Mesothelial cell of epicardium (in vitro differentiated cells): ENCODE measurements at regions not wholly inside any gene's neighbourhood (a gene's known extent, or its start where the extent isn't known, plus 50 kb on each side); places are given as distances from the start of the nearest gene placed in this dataset.

ENCODE experiments used
- DNase-seq, 2 experiments: peaks; one replicate each; pipeline ENCODE4 v3.0.0; 2021; ENCODE audit warnings: low spot score in 2 of 2; ENCODE audit not compliant: unreplicated experiment in 2 of 2
- H3K27ac Mint-ChIP-seq: 2 replicates; pipeline ENCODE4 v1.8.0; 2021; ENCODE audit warnings: mixed read lengths
- H3K27me3 Mint-ChIP-seq: 2 replicates; pipeline ENCODE4 v1.8.0; 2021; ENCODE audit warnings: low read depth, mixed read lengths
- H3K36me3 Mint-ChIP-seq: 2 replicates; pipeline ENCODE4 v1.8.0; 2021; ENCODE audit warnings: mixed read lengths
- H3K4me1 Mint-ChIP-seq: 2 replicates; pipeline ENCODE4 v1.8.0; 2021; ENCODE audit warnings: mixed read lengths
- H3K4me3 Mint-ChIP-seq: 2 replicates; pipeline ENCODE4 v1.8.0; 2021; ENCODE audit warnings: mild to moderate bottlenecking, moderate library complexity, mixed read lengths
- H3K9me3 Mint-ChIP-seq: 2 replicates; pipeline ENCODE4 v1.8.0; 2021; ENCODE audit warnings: mixed read lengths
- CTCF ChIP-seq: fragments of 200-600 bp; sonication (generic); IDR thresholded peaks from one replicate; pipeline ENCODE4 v1.5.0; 2021; ENCODE audit warnings: antibody characterized with exemption; ENCODE audit not compliant: unreplicated experiment

GRCh38 chr12:47601071-47601470 lies 104.8 kb downstream of the RPAP3 start:
- no peak overlapping the region for H3K27ac Mint-ChIP-seq
- no peaks in the 10 kb centered on the region for H3K4me1 Mint-ChIP-seq

DNA sequence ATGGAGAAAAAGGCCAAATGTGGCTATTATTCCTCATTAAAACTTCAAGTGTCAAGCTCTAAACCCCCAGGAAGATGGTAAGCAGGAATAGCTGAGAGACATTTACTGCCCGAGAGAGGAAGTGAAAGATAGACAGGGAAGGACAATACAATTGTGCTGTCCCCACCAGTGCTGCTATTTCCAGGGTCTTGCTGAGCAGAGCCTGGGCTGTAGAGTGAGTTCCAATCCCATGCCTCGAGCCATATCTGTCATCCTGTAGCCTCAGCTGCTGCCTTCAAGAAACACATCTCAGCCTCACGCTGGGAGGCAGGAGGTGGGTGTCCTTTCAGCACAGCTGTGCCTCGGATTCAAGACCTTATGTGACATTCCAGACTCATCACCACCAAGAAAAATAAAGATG lies 114.0 kb downstream of the RPAP3 start:
- Mint-ChIP-seq H3K4me1 (peaks cover 14% of the 10 kb centered on the region), H3K36me3 (peaks cover 3% of the 10 kb centered on the region), H3K4me3 (no peak overlapping the region), H3K27ac (peak overlapping the region; percentile 13), H3K27me3 (no peaks in the 10 kb centered on the region), H3K9me3 (no peaks in the 10 kb centered on the region)
- no peak for TF ChIP-seq CTCF
- no peak for DNase-seq

More at GRCh38 chr12:47601071-47601470, 104.8 kb downstream of the RPAP3 start:
- Mint-ChIP-seq H3K27me3 (no peaks in the 10 kb centered on the region), H3K9me3 (peaks cover 32% of the 10 kb centered on the region), H3K4me3 (no peak overlapping the region), H3K36me3 (peaks cover 15% of the 10 kb centered on the region)
- no peak for TF ChIP-seq CTCF
- no peak for DNase-seq

DNA sequence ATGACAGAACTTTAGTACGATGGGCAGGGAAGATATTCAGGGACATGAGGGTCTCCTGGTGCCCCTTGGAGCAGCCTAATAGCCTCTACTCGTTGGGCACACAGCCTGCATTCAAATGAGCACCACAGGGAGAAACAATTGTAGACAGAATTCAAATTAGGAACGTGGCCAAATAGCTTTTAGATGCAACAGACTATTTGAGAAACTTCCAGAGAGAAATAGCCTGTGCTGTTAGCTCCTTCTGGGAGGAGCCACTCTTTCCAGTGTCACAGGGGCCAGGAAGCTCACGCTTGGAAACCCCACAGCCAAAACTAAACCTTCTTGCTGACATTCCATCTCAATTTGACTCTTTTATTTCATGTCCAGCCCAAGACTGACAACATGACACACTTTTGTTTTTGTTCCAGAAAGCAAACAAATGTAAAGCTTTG lies 114.5 kb downstream of the RPAP3 start:
- no peaks in the 10 kb centered on the region for H3K9me3 Mint-ChIP-seq
- no peak for TF ChIP-seq CTCF
- peaks cover 14% of the 10 kb centered on the region for H3K4me1 Mint-ChIP-seq
- DNase-seq, result no peak
- peak overlapping the region; percentile 13 for H3K27ac Mint-ChIP-seq
- H3K36me3 Mint-ChIP-seq, result no peaks in the 10 kb centered on the region
- no peaks in the 10 kb centered on the region for H3K27me3 Mint-ChIP-seq
- no peak overlapping the region for H3K4me3 Mint-ChIP-seq

GRCh38 chr12:47590771-47591360 lies 115.0 kb downstream of the RPAP3 start:
- peaks cover 14% of the 10 kb centered on the region for H3K4me1 Mint-ChIP-seq
- H3K27me3 Mint-ChIP-seq, result no peaks in the 10 kb centered on the region
- no peaks in the 10 kb centered on the region for H3K36me3 Mint-ChIP-seq
- no peak for TF ChIP-seq CTCF
- H3K27ac Mint-ChIP-seq, result no peak overlapping the region
- DNase-seq, result no peak
- H3K4me3 Mint-ChIP-seq, result no peak overlapping the region
- no peaks in the 10 kb centered on the region for H3K9me3 Mint-ChIP-seq

- no peak for TF ChIP-seq CTCF
- no peak for DNase-seq
- Mint-ChIP-seq H3K4me1 (peaks cover 16% of the 10 kb centered on the region), H3K9me3 (no peaks in the 10 kb centered on the region), H3K4me3 (no peak overlapping the region), H3K27me3 (peaks cover 2% of the 10 kb centered on the region), H3K27ac (no peak overlapping the region), H3K36me3 (no peaks in the 10 kb centered on the region)
These were observed 118.7 kb downstream of the RPAP3 start for GRCh38 chr12:47586952-47587669.
